Gastrocnemius medialis (tissue), 4 donors: ENCODE measurements at regions not wholly inside any gene's neighbourhood (a gene's known extent, or its start where the extent isn't known, plus 50 kb on each side); places are given as distances from the start of the nearest gene placed in this dataset.

Experiments
- ATAC-seq, 2 donors: fragments of 150-250 bp; one replicate each; pipeline ENCODE4 v1.9.1; 2016
- DNase-seq, 2 donors: peaks; one replicate each; pipeline ENCODE4 v3.0.0-alpha.2; 2019
- H3K27ac ChIP-seq, 4 donors: fragments of 200-600 bp; sonication (generic); 1 replicate in 1 of 4; 2 replicates in 3 of 4; pipeline ENCODE4 v1.5.1; 2016 to 2018; ENCODE audit warnings: mild to moderate bottlenecking in 2 of 4, moderate library complexity in 1 of 4
- H3K27me3 ChIP-seq, 3 donors: fragments of 200-600 bp; sonication (generic) in 2 of 3; 1 replicate in 1 of 3; 2 replicates in 2 of 3; pipeline versions ENCODE4 v1.5.1 to v1.6.0; 2016 to 2019; ENCODE audit warnings: mild to moderate bottlenecking in 1 of 3, moderate library complexity in 1 of 3
- H3K36me3 ChIP-seq, 2 donors: fragments of 200-600 bp; sonication (generic) in 1 of 2; one replicate each; pipeline ENCODE4 v1.5.1; 2017 to 2018
- H3K4me1 ChIP-seq, 2 donors: fragments of 200-600 bp; sonication (generic) in 1 of 2; one replicate each; pipeline ENCODE4 v1.5.1; 2016 to 2017; ENCODE audit warnings: mild to moderate bottlenecking in 2 of 2
- H3K4me3 ChIP-seq, 4 donors: fragments of 200-600 bp; sonication (generic) in 3 of 4; 1 replicate in 1 of 4; 2 replicates in 3 of 4; pipeline ENCODE4 v1.5.1; 2016 to 2019; ENCODE audit warnings: mild to moderate bottlenecking in 2 of 4
- H3K9me3 ChIP-seq, 3 donors: fragments of 200-600 bp; sonication (generic) in 2 of 3; 1 replicate in 1 of 3; 2 replicates in 2 of 3; pipeline ENCODE4 v1.5.1; 2016 to 2019
- CTCF ChIP-seq, 5 experiments: fragments of 450-650 bp in 3 of 5; fragments of 200-600 bp in 2 of 5; sonication (generic) in 2 of 5; IDR thresholded peaks in 4 of 5; conservative IDR thresholded peaks in 1 of 5; 1 replicate in 4 of 5; 2 replicates in 1 of 5; pipeline ENCODE4 v1.5.1; 2016 to 2019; ENCODE audit warnings: antibody characterized with exemption in 5 of 5, mild to moderate bottlenecking in 3 of 5, moderate library complexity in 3 of 5
- POLR2A ChIP-seq, 2 donors: fragments of 450-650 bp; IDR thresholded peaks; one replicate each; pipeline ENCODE4 v1.6.1; 2017; ENCODE audit warnings: antibody characterized with exemption in 2 of 2, mild to moderate bottlenecking in 2 of 2, moderate library complexity in 2 of 2
- in situ Hi-C, 4 donors: fragments of 200-750 bp; cut with MboI; loops; one replicate each; pipeline versions ENCODE4 v1.15.0 to v1.8.0; 2017; ENCODE audit warnings: low sequenced_read_pairs in 4 of 4
- intact Hi-C: fragments of 100-400 bp; cut with DNase I; formaldehyde crosslinking; loops from one replicate; pipeline ENCODE4 v1.15.1; 2023; ENCODE audit warnings: low total_unique reads

GRCh38 chr18:78494204-78495085, 485.2 kb upstream of the SALL3 start:
- intact Hi-C loops, result no loop called here
- Histone ChIP-seq H3K4me3 (no peak overlapping the region), H3K27me3 (no peaks in the 10 kb centered on the region), H3K4me1 (no peaks in the 10 kb centered on the region), H3K27ac (no peak overlapping the region), H3K36me3 (no peaks in the 10 kb centered on the region), H3K9me3 (no peaks in the 10 kb centered on the region)
- in situ Hi-C loops, result no loop called here
- ATAC-seq (no peak), DNase-seq (no peak)
- no peak for TF ChIP-seq POLR2A (IDR thresholded peaks at IDR 0.05)
- no peak for TF ChIP-seq CTCF (IDR thresholded peaks at IDR 0.05 in 4 of 5, conservative IDR thresholded peaks at IDR 0.05 in 1 of 5)

GRCh38 chr18:78495550-78495949, 484.1 kb upstream of the SALL3 start:
- in situ Hi-C loops (no loop called here), intact Hi-C loops (no loop called here)
- H3K4me1 ChIP-seq, result no peaks in the 10 kb centered on the region
- H3K9me3 ChIP-seq, result no peaks in the 10 kb centered on the region
- no peak overlapping the region for H3K27ac ChIP-seq
- TF ChIP-seq POLR2A (IDR thresholded peaks at IDR 0.05) (no peak), CTCF (IDR thresholded peaks at IDR 0.05 in 4 of 5, conservative IDR thresholded peaks at IDR 0.05 in 1 of 5) (no peak)
- ATAC-seq (no peak), DNase-seq (no peak)
- H3K27me3 ChIP-seq, result no peaks in the 10 kb centered on the region
- H3K4me3 ChIP-seq, result no peak overlapping the region
- H3K36me3 ChIP-seq, result no peaks in the 10 kb centered on the region

DNA sequence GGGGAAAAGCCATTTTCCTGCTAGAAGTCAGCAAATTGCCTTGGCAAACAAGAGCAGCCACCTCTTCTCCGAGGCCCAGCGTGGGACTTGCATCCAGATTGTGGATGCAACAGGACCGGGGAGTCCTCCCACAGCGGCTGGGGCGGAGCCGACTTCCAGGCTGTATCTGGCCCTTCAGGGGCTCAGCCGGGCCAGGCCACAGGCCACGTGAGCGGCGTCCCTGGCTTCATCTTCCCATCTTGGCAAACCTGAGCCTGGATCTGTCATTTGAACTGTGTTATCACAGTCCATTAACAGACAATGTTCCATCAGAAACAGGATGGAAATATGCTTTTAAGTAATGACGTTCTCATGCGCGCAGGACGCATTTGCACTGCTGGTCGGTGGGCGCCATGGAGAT, 483.5 kb upstream of the SALL3 start:
- no peak for ATAC-seq

DNA sequence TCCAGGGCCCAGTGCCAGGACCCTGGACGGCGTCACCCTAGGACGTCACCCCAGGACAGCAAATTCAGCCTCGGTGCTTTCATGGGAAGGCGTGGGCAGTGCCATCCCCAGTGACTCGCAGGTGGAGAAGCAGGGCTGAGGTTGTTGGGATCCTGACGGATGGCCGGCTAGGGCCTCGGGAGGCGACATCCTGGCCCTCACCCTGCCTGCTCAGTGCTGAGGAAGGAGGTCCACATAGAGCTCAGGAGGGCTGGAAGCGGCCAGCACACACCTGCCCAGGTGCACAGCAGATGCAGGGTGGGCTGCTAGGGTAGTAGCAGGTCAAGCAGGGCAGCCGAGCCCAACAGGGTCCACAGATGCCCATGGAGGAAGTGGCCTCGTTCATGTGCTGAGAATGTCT, 482.0 kb upstream of the SALL3 start:
- Histone ChIP-seq H3K36me3 (no peaks in the 10 kb centered on the region), H3K27me3 (no peaks in the 10 kb centered on the region), H3K27ac (no peak overlapping the region), H3K4me1 (no peaks in the 10 kb centered on the region), H3K4me3 (no peak overlapping the region), H3K9me3 (no peaks in the 10 kb centered on the region)
- ATAC-seq, result no peak
- in situ Hi-C loops, result no loop called here
- TF ChIP-seq CTCF (IDR thresholded peaks at IDR 0.05 in 4 of 5, conservative IDR thresholded peaks at IDR 0.05 in 1 of 5), result no peak
- TF ChIP-seq POLR2A (IDR thresholded peaks at IDR 0.05), result no peak
- no peak for DNase-seq
- intact Hi-C loops, result no loop called here

More for the DNA sequence above, 483.5 kb upstream of the SALL3 start:
- Histone ChIP-seq H3K27ac (no peak overlapping the region), H3K4me3 (no peak overlapping the region), H3K27me3 (no peaks in the 10 kb centered on the region), H3K9me3 (no peaks in the 10 kb centered on the region), H3K4me1 (no peaks in the 10 kb centered on the region), H3K36me3 (no peaks in the 10 kb centered on the region)
- intact Hi-C loops, result no loop called here
- in situ Hi-C loops, result no loop called here
- TF ChIP-seq CTCF (IDR thresholded peaks at IDR 0.05 in 4 of 5, conservative IDR thresholded peaks at IDR 0.05 in 1 of 5), result no peak
- TF ChIP-seq POLR2A (IDR thresholded peaks at IDR 0.05), result no peak
- DNase-seq, result no peak
